ENCODE measurements at regions not wholly inside any gene's neighbourhood (a gene's known extent, or its start where the extent isn't known, plus 50 kb on each side); places are given as distances from the start of the nearest gene placed in this dataset.
A peak's percentile ranks its signal among the peaks of the same experiment; 100 is the strongest.

DNA sequence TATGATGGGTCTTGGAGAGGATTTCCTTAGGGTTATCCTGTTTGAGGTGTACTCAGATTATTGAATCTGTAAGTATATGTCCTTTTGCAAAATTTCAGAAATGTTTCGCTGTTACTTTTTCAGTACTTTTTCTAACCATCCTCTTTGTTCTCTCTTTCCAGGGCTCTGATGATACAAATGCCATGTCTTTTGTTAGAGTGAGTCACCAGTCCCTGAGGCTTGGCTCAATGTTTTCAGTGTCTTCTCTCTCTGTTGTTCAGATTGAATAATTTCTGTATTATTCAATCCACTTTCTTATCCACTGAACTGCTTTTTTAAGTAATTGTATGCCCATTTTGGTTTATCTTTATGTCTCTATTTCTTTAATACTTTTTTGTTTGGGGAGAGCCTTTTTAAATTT is 449.4 kb downstream of the TNS3 start:
- H2BK120ac ChIP-seq (ENCODE audit: low read depth, low read length) = no peak overlapping the region
- no peak overlapping the region for H4K8ac ChIP-seq (ENCODE audit: low read length)
- H2BK12ac ChIP-seq (ENCODE audit: low read length in 2 of 2) = no peak overlapping the region
- H3K4me3 ChIP-seq (ENCODE audit: insufficient read depth in 1 of 2, low read depth in 1 of 2, low read length in 2 of 2) = no peak overlapping the region
- no peak overlapping the region for H3K23ac ChIP-seq (ENCODE audit: low read length in 2 of 2)
- no peaks in the 10 kb centered on the region for H3K4me1 ChIP-seq (ENCODE audit: control insufficient read depth, insufficient read depth, low read depth, low read length)
- H3K18ac ChIP-seq (ENCODE audit: low read depth in 1 of 2, low read length in 2 of 2) = no peak overlapping the region
- H4K91ac ChIP-seq (ENCODE audit: low read length) = no peak overlapping the region
- no peaks in the 10 kb centered on the region for H3K27me3 ChIP-seq (ENCODE audit: control insufficient read depth in 1 of 2, insufficient read depth in 1 of 2, low read length in 2 of 2)
- H3K27ac ChIP-seq (ENCODE audit: low read length, poor library complexity, severe bottlenecking) = no peak overlapping the region
- no peaks in the 10 kb centered on the region for H3K79me1 ChIP-seq (replicated peaks; ENCODE audit: low read length, poor library complexity, severe bottlenecking)
- no peak for DNase-seq
- no peak overlapping the region for H3K14ac ChIP-seq (ENCODE audit: low read length in 2 of 2)
- no CpG with 5 or more reads among the region's 1 CpG for WGBS
- H2BK5ac ChIP-seq (ENCODE audit: low read depth, low read length, poor library complexity, severe bottlenecking) = no peak overlapping the region
- H3K4ac ChIP-seq (ENCODE audit: low read depth in 1 of 2, low read length in 2 of 2) = no peak overlapping the region
- H3K4me2 ChIP-seq (ENCODE audit: low read length, poor library complexity, severe bottlenecking) = no peak overlapping the region
- no peak overlapping the region for H2BK15ac ChIP-seq (ENCODE audit: low read depth, poor library complexity, severe bottlenecking)
- H3K9me3 ChIP-seq (ENCODE audit: control insufficient read depth, low read length) = no peaks in the 10 kb centered on the region
- no peaks in the 10 kb centered on the region for H3K36me3 ChIP-seq (ENCODE audit: control insufficient read depth in 1 of 2, insufficient read depth in 2 of 2, low read depth in 1 of 2, low read length in 2 of 2)
- H2AK5ac ChIP-seq (ENCODE audit: low read length, severe bottlenecking) = no peak overlapping the region
- no peak overlapping the region for H3K9ac ChIP-seq (ENCODE audit: low read length)
- no peak overlapping the region for H2AFZ ChIP-seq (ENCODE audit: low read depth, low read length)

DNA sequence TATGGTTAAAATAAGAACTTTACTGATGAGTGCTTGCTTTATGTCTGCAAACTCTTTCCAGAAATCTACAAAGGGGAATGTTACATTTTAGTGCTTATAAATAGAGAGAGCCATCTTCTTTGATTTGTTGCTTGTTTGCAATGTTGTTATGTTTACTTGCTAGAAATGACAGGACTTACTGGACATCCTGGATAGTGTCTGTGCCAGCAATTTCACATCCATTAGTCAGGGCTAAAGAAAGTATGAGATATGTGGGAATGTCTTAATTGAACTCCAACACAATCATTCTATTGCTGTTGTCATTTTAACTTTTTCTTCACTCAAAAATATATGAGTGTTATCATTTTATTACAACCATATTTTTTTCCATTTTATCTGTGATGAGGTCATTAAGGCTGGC is 453.2 kb downstream of the TNS3 start:
- no peak overlapping the region for H2BK120ac ChIP-seq (ENCODE audit: low read depth, low read length)

DNA sequence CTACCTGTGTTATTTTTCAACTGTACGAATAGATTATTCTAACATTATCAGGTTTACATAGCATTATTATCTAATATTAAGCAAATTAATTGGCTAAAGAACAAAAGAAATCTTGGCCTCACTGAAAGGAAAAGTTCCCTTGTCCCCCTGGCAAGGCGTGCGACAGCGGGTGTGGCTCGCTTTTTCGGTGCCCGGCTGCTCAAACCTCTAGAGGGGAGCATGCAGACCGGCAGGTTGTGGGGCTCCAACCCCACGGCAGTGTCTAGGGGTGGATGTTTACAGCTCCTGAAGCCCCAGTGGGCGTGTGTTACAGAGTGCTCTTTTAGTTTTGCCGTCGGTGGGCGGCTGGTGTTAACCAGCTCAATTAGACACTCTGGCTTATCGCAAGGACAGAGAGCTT is 456.4 kb downstream of the TNS3 start:
- H3K36me3 ChIP-seq (ENCODE audit: control insufficient read depth in 1 of 2, insufficient read depth in 2 of 2, low read depth in 1 of 2, low read length in 2 of 2) = no peaks in the 10 kb centered on the region
- H4K8ac ChIP-seq (ENCODE audit: low read length) = no peak overlapping the region
- no peak overlapping the region for H3K4me3 ChIP-seq (ENCODE audit: insufficient read depth in 1 of 2, low read depth in 1 of 2, low read length in 2 of 2)
- H3K4ac ChIP-seq (ENCODE audit: low read depth in 1 of 2, low read length in 2 of 2) = no peak overlapping the region
- H2BK5ac ChIP-seq (ENCODE audit: low read depth, low read length, poor library complexity, severe bottlenecking) = no peak overlapping the region
- H3K18ac ChIP-seq (ENCODE audit: low read depth in 1 of 2, low read length in 2 of 2) = no peak overlapping the region
- no peaks in the 10 kb centered on the region for H3K79me1 ChIP-seq (replicated peaks; ENCODE audit: low read length, poor library complexity, severe bottlenecking)
- H3K23ac ChIP-seq (ENCODE audit: low read length in 2 of 2) = no peak overlapping the region
- H2BK15ac ChIP-seq (ENCODE audit: low read depth, poor library complexity, severe bottlenecking) = no peak overlapping the region
- no peak overlapping the region for H2BK120ac ChIP-seq (ENCODE audit: low read depth, low read length)
- H3K27me3 ChIP-seq (ENCODE audit: control insufficient read depth in 1 of 2, insufficient read depth in 1 of 2, low read length in 2 of 2) = peaks cover 0 to 3% of the 10 kb centered on the region in 2 experiments
- H2AFZ ChIP-seq (ENCODE audit: low read depth, low read length) = no peak overlapping the region
- H3K14ac ChIP-seq (ENCODE audit: low read length in 2 of 2) = no peak overlapping the region
- no peaks in the 10 kb centered on the region for H3K9me3 ChIP-seq (ENCODE audit: control insufficient read depth, low read length)
- H4K91ac ChIP-seq (ENCODE audit: low read length) = no peak overlapping the region
- WGBS = 97% methylated on average over 13 of the region's 14 CpGs
- no peak overlapping the region for H3K27ac ChIP-seq (ENCODE audit: low read length, poor library complexity, severe bottlenecking)
- H2AK5ac ChIP-seq (ENCODE audit: low read length, severe bottlenecking) = no peak overlapping the region
- H3K4me1 ChIP-seq (ENCODE audit: control insufficient read depth, insufficient read depth, low read depth, low read length) = no peaks in the 10 kb centered on the region
- peak overlapping the region in 1 of 2 experiments; percentile 32 for H2BK12ac ChIP-seq (ENCODE audit: low read length in 2 of 2)
- H3K4me2 ChIP-seq (ENCODE audit: low read length, poor library complexity, severe bottlenecking) = no peak overlapping the region
- no peak overlapping the region for H3K9ac ChIP-seq (ENCODE audit: low read length)
- DNase-seq = no peak

More for the DNA sequence above, 453.2 kb downstream of the TNS3 start:
- no peak overlapping the region for H2BK12ac ChIP-seq (ENCODE audit: low read length in 2 of 2)
- no peak overlapping the region for H2AFZ ChIP-seq (ENCODE audit: low read depth, low read length)
- no peak overlapping the region for H3K27ac ChIP-seq (ENCODE audit: low read length, poor library complexity, severe bottlenecking)
- no peaks in the 10 kb centered on the region for H3K79me1 ChIP-seq (replicated peaks; ENCODE audit: low read length, poor library complexity, severe bottlenecking)
- no peaks in the 10 kb centered on the region for H3K27me3 ChIP-seq (ENCODE audit: control insufficient read depth in 1 of 2, insufficient read depth in 1 of 2, low read length in 2 of 2)
- no peak overlapping the region for H3K4ac ChIP-seq (ENCODE audit: low read depth in 1 of 2, low read length in 2 of 2)
- H4K8ac ChIP-seq (ENCODE audit: low read length) = no peak overlapping the region
- no peak overlapping the region for H2BK5ac ChIP-seq (ENCODE audit: low read depth, low read length, poor library complexity, severe bottlenecking)
- H3K23ac ChIP-seq (ENCODE audit: low read length in 2 of 2) = no peak overlapping the region
- H2BK15ac ChIP-seq (ENCODE audit: low read depth, poor library complexity, severe bottlenecking) = no peak overlapping the region
- H3K4me2 ChIP-seq (ENCODE audit: low read length, poor library complexity, severe bottlenecking) = no peak overlapping the region
- no peaks in the 10 kb centered on the region for H3K9me3 ChIP-seq (ENCODE audit: control insufficient read depth, low read length)
- no peaks in the 10 kb centered on the region for H3K4me1 ChIP-seq (ENCODE audit: control insufficient read depth, insufficient read depth, low read depth, low read length)
- no peak overlapping the region for H3K18ac ChIP-seq (ENCODE audit: low read depth in 1 of 2, low read length in 2 of 2)
- peak; percentile 47 for DNase-seq
- no peak overlapping the region for H4K91ac ChIP-seq (ENCODE audit: low read length)
- H3K36me3 ChIP-seq (ENCODE audit: control insufficient read depth in 1 of 2, insufficient read depth in 2 of 2, low read depth in 1 of 2, low read length in 2 of 2) = no peaks in the 10 kb centered on the region
- no peak overlapping the region for H3K4me3 ChIP-seq (ENCODE audit: insufficient read depth in 1 of 2, low read depth in 1 of 2, low read length in 2 of 2)
- H3K14ac ChIP-seq (ENCODE audit: low read length in 2 of 2) = no peak overlapping the region
- no peak overlapping the region for H3K9ac ChIP-seq (ENCODE audit: low read length)
- no peak overlapping the region for H2AK5ac ChIP-seq (ENCODE audit: low read length, severe bottlenecking)

DNA sequence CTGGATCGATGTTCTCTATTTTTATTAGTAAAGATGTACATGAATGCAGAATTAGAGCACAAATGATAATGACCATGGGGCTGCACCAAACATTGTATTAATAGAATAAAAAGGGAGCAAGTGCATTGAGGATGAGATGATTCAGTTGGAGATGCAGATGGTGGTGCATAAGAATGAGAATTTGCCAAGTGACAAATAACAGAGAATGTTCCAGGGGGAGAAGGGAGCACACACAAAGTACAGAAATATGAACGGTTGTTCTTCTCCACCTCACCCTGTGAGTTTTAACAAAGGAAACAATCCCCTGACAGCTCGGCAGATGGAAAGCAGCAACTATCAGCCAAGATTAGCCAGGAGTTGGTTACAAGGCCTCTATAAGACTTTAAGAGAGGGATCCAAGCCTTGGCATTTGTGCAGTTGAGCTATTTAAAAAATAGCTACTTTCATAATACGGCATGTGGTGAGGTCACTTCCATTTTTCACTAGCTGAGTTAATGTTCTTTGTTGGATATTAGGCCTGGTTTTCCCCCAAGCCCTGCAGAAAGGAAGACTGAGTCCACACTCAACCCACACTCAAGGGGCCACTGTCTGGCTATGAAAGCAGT is 462.5 kb downstream of the TNS3 start:
- Histone ChIP-seq H2AFZ (ENCODE audit: low read depth, low read length) (no peak overlapping the region), H2BK120ac (ENCODE audit: low read depth, low read length) (no peak overlapping the region), H3K79me1 (replicated peaks; ENCODE audit: low read length, poor library complexity, severe bottlenecking) (no peaks in the 10 kb centered on the region), H3K18ac (ENCODE audit: low read depth in 1 of 2, low read length in 2 of 2) (no peak overlapping the region), H3K27ac (ENCODE audit: low read length, poor library complexity, severe bottlenecking) (no peak overlapping the region), H3K9me3 (ENCODE audit: control insufficient read depth, low read length) (no peaks in the 10 kb centered on the region), H2BK5ac (ENCODE audit: low read depth, low read length, poor library complexity, severe bottlenecking) (no peak overlapping the region), H3K14ac (ENCODE audit: low read length in 2 of 2) (no peak overlapping the region), H3K4ac (ENCODE audit: low read depth in 1 of 2, low read length in 2 of 2) (no peak overlapping the region), H2BK15ac (ENCODE audit: low read depth, poor library complexity, severe bottlenecking) (no peak overlapping the region), H3K27me3 (ENCODE audit: control insufficient read depth in 1 of 2, insufficient read depth in 1 of 2, low read length in 2 of 2) (peaks cover 0 to 7% of the 10 kb centered on the region in 2 experiments), H2AK5ac (ENCODE audit: low read length, severe bottlenecking) (no peak overlapping the region), H3K4me3 (ENCODE audit: insufficient read depth in 1 of 2, low read depth in 1 of 2, low read length in 2 of 2) (no peak overlapping the region), H3K23ac (ENCODE audit: low read length in 2 of 2) (no peak overlapping the region), H4K91ac (ENCODE audit: low read length) (no peak overlapping the region), H3K4me1 (ENCODE audit: control insufficient read depth, insufficient read depth, low read depth, low read length) (no peaks in the 10 kb centered on the region), H3K9ac (ENCODE audit: low read length) (no peak overlapping the region), H3K36me3 (ENCODE audit: control insufficient read depth in 1 of 2, insufficient read depth in 2 of 2, low read depth in 1 of 2, low read length in 2 of 2) (no peaks in the 10 kb centered on the region), H2BK12ac (ENCODE audit: low read length in 2 of 2) (no peak overlapping the region), H3K4me2 (ENCODE audit: low read length, poor library complexity, severe bottlenecking) (no peak overlapping the region), H4K8ac (ENCODE audit: low read length) (no peak overlapping the region)
- no peak for DNase-seq
- WGBS = 99% methylated on average over 3 of the region's 4 CpGs

All from mesenchymal stem cell (in vitro differentiated cells and primary cell).